Common myeloid progenitor, CD34-positive (primary cell): ENCODE measurements at regions not wholly inside any gene's neighbourhood (a gene's known extent, or its start where the extent isn't known, plus 50 kb on each side); places are given as distances from the start of the nearest gene placed in this dataset.

ENCODE experiments used
- CTCF ChIA-PET: fragments of 350-600 bp; sonication (Branson Sonifier 250); formaldehyde crosslinking; loops from one replicate; lab custom pipeline; 2021; ENCODE audit warnings: antibody characterized with exemption; lab: Charles Lee
- POLR2A ChIA-PET: fragments of 350-600 bp; sonication (Branson Sonifier 250); formaldehyde crosslinking; loops from one replicate; lab custom pipeline; 2021; ENCODE audit warnings: antibody characterized with exemption; lab: Charles Lee
- DNase-seq, 3 donors: peaks; one replicate each; pipeline versions ENCODE4 v3.0.0 to v3.0.0-alpha.2; 2013
- H3K27ac ChIP-seq, 2 experiments: 1 replicate in 1 of 2; 2 replicates in 1 of 2; pipeline ENCODE4 v1.7.0; 2013; ENCODE audit warnings: inconsistent platforms in 2 of 2, low read length in 2 of 2, mild to moderate bottlenecking in 2 of 2, low read depth in 1 of 2, moderate library complexity in 1 of 2; ENCODE audit not compliant: severe bottlenecking in 2 of 2, insufficient read depth in 1 of 2, poor library complexity in 1 of 2
- H3K27me3 ChIP-seq, 5 experiments: replicated peaks in 2 of 5; 1 replicate in 3 of 5; 2 replicates in 2 of 5; pipeline versions ENCODE4 v1.6.1 to v1.7.0; 2013; ENCODE audit warnings: low read length in 4 of 5, mild to moderate bottlenecking in 2 of 5, moderate library complexity in 2 of 5, inconsistent platforms in 1 of 5; ENCODE audit not compliant: insufficient read depth in 5 of 5, control insufficient read depth in 4 of 5
- H3K36me3 ChIP-seq, 4 experiments: 1 replicate in 2 of 4; 2 replicates in 2 of 4; pipeline versions ENCODE4 v1.6.1 to v1.7.0; 2013; ENCODE audit warnings: low read length in 3 of 4, control low read depth in 1 of 4, mild to moderate bottlenecking in 1 of 4; ENCODE audit not compliant: control insufficient read depth in 4 of 4, insufficient read depth in 4 of 4
- H3K4me1 ChIP-seq, 4 experiments: 1 replicate in 3 of 4; 2 replicates in 1 of 4; pipeline versions ENCODE4 v1.6.1 to v1.7.1; 2013; ENCODE audit warnings: low read length in 3 of 4, mild to moderate bottlenecking in 3 of 4, control low read depth in 1 of 4, inconsistent platforms in 1 of 4, moderate library complexity in 1 of 4; ENCODE audit not compliant: control insufficient read depth in 4 of 4, insufficient read depth in 4 of 4; ENCODE audit errors: control extremely low read depth in 1 of 4
- H3K4me3 ChIP-seq, 7 experiments: 1 replicate in 4 of 7; 2 replicates in 3 of 7; pipeline versions ENCODE4 v1.5.1 to v1.7.0; 2013; ENCODE audit warnings: mild to moderate bottlenecking in 7 of 7, low read length in 6 of 7, moderate library complexity in 6 of 7, inconsistent platforms in 2 of 7, low read depth in 2 of 7, control low read depth in 1 of 7; ENCODE audit not compliant: insufficient read depth in 4 of 7, control insufficient read depth in 1 of 7; ENCODE audit errors: extremely low read depth in 1 of 7
- H3K9me3 ChIP-seq, 5 experiments: 1 replicate in 4 of 5; 2 replicates in 1 of 5; pipeline versions ENCODE4 v1.6.1 to v1.7.1; 2013; ENCODE audit warnings: low read length in 4 of 5, mild to moderate bottlenecking in 2 of 5, inconsistent platforms in 1 of 5, low read depth in 1 of 5, moderate library complexity in 1 of 5; ENCODE audit not compliant: control insufficient read depth in 4 of 5, insufficient read depth in 2 of 5; ENCODE audit errors: control extremely low read depth in 1 of 5
- WGBS: methylation state at CpG from one replicate; pipeline ENCODE4 v1.1.5; 2013; ENCODE audit not compliant: insufficient coverage; 5-methylcytosine and 5-hydroxymethylcytosine counted together

- ChIA-PET POLR2A (no interaction called here), CTCF (no interaction called here)
- H3K36me3 ChIP-seq = no peaks in the 10 kb centered on the region
- H3K4me3 ChIP-seq = no peak overlapping the region
- H3K27me3 ChIP-seq = peaks cover 0 to 4% (median 0%) of the 10 kb centered on the region in 5 experiments
- WGBS = 92% methylated on average over 2 of the region's 3 CpGs
- no peaks in the 10 kb centered on the region for H3K9me3 ChIP-seq
- DNase-seq = no peak
- H3K27ac ChIP-seq = no peak overlapping the region
- H3K4me1 ChIP-seq = no peaks in the 10 kb centered on the region
Measured at GRCh38 chr11:19458721-19459120, 218.0 kb upstream of the E2F8 start.

- ChIA-PET POLR2A (no interaction called here), CTCF (no interaction called here)
- H3K4me1 ChIP-seq = no peaks in the 10 kb centered on the region
- WGBS = 94% methylated on average over 2 of the region's 2 CpGs
- H3K27me3 ChIP-seq = peaks cover 0 to 4% (median 0%) of the 10 kb centered on the region in 5 experiments
- H3K36me3 ChIP-seq = no peaks in the 10 kb centered on the region
- no peak for DNase-seq
- no peaks in the 10 kb centered on the region for H3K9me3 ChIP-seq
- H3K4me3 ChIP-seq = no peak overlapping the region
- H3K27ac ChIP-seq = no peak overlapping the region
Measured at GRCh38 chr11:19458231-19458630, 217.5 kb upstream of the E2F8 start.

GRCh38 chr11:19455731-19456130 lies 215.0 kb upstream of the E2F8 start:
- POLR2A ChIA-PET = no interaction called here
- DNase-seq = no peak
- H3K9me3 ChIP-seq = no peaks in the 10 kb centered on the region
- no peaks in the 10 kb centered on the region for H3K36me3 ChIP-seq
- 88% methylated on average over 3 of the region's 4 CpGs for WGBS
- no peak overlapping the region for H3K27ac ChIP-seq
- H3K4me3 ChIP-seq = no peak overlapping the region
- H3K27me3 ChIP-seq = peaks cover 0 to 4% (median 0%) of the 10 kb centered on the region in 5 experiments
- CTCF ChIA-PET = interaction anchor here (1.1 kb wide), 1 partner anchor 17 kb away, joined by 3 read pairs; no protein-coding TSS in a partner anchor
- H3K4me1 ChIP-seq = no peaks in the 10 kb centered on the region

GRCh38 chr11:19453651-19454257 lies 213.0 kb upstream of the E2F8 start:
- Histone ChIP-seq H3K27ac (no peak overlapping the region), H3K27me3 (peaks cover 0 to 4% (median 0%) of the 10 kb centered on the region in 5 experiments), H3K4me1 (no peaks in the 10 kb centered on the region), H3K4me3 (no peak overlapping the region), H3K36me3 (no peaks in the 10 kb centered on the region), H3K9me3 (no peaks in the 10 kb centered on the region)
- WGBS = 98% methylated on average over 7 of the region's 9 CpGs
- DNase-seq = no peak
- POLR2A ChIA-PET = no interaction called here
- CTCF ChIA-PET = no interaction called here

GRCh38 chr11:19451609-19452008 lies 210.9 kb upstream of the E2F8 start:
- H3K4me1 ChIP-seq = peaks cover 0 to 9% (median 3%) of the 10 kb centered on the region in 4 experiments
- no peak overlapping the region for H3K27ac ChIP-seq
- CTCF ChIA-PET = no interaction called here
- H3K36me3 ChIP-seq = no peaks in the 10 kb centered on the region
- H3K9me3 ChIP-seq = no peaks in the 10 kb centered on the region
- POLR2A ChIA-PET = no interaction called here
- no peak overlapping the region for H3K4me3 ChIP-seq
- no peak for DNase-seq
- H3K27me3 ChIP-seq = peaks cover 0 to 2% (median 0%) of the 10 kb centered on the region in 5 experiments

GRCh38 chr11:19450282-19450681 lies 209.5 kb upstream of the E2F8 start:
- ChIA-PET POLR2A (no interaction called here), CTCF (no interaction called here)
- DNase-seq = no peak
- Histone ChIP-seq H3K9me3 (no peaks in the 10 kb centered on the region), H3K4me3 (no peak overlapping the region), H3K27ac (no peak overlapping the region), H3K4me1 (peaks cover 0 to 9% (median 3%) of the 10 kb centered on the region in 4 experiments), H3K36me3 (no peaks in the 10 kb centered on the region), H3K27me3 (no peaks in the 10 kb centered on the region)
- WGBS = 100% methylated on average over 1 of the region's 1 CpG

- Histone ChIP-seq H3K4me1 (peaks cover 0 to 9% (median 3%) of the 10 kb centered on the region in 4 experiments), H3K9me3 (no peaks in the 10 kb centered on the region), H3K27me3 (no peaks in the 10 kb centered on the region), H3K4me3 (no peak overlapping the region), H3K27ac (no peak overlapping the region), H3K36me3 (no peaks in the 10 kb centered on the region)
- POLR2A ChIA-PET = interaction anchor here (0.6 kb wide), 1 partner anchor 154 kb away, joined by 4 read pairs; no protein-coding TSS in a partner anchor
- WGBS = 100% methylated on average over 1 of the region's 2 CpGs
- CTCF ChIA-PET = no interaction called here
- no peak for DNase-seq
Measured at GRCh38 chr11:19448651-19449050, 207.9 kb upstream of the E2F8 start.
